M059J (cell line): ENCODE measurements at regions not wholly inside any gene's neighbourhood (a gene's known extent, or its start where the extent isn't known, plus 50 kb on each side); places are given as distances from the start of the nearest gene placed in this dataset.
A peak's percentile ranks its signal among the peaks of the same experiment; 100 is the strongest.

Experiments used
- DNase-seq: peaks from one replicate; pipeline ENCODE4 v3.0.0-alpha.2; 2012; ENCODE audit warnings: low read depth

GRCh38 chr3:11917051-11917450 is 70.4 kb upstream of the TAMM41 start:
- DNase-seq, result no peak

GRCh38 chr3:11919390-11919789 is 72.7 kb upstream of the TAMM41 start:
- DNase-seq, result no peak

- DNase-seq, result no peak
Observed at GRCh38 chr3:11924518-11924917, 77.8 kb upstream of the TAMM41 start.

- DNase-seq, result no peak
Observed at GRCh38 chr3:11928381-11928780, 75.8 kb upstream of the SYN2 start.

- no peak for DNase-seq
Observed at GRCh38 chr3:11929531-11929930, 74.7 kb upstream of the SYN2 start.

- no peak for DNase-seq
Observed at GRCh38 chr3:11930084-11930483, 74.1 kb upstream of the SYN2 start.

- DNase-seq, result no peak
Observed at GRCh38 chr3:11932636-11933035, 71.6 kb upstream of the SYN2 start.

GRCh38 chr3:11933529-11933928 is 70.7 kb upstream of the SYN2 start:
- DNase-seq, result no peak

GRCh38 chr3:11944052-11944673 is 60.0 kb upstream of the SYN2 start:
- DNase-seq, result peak; percentile 9

- no peak for DNase-seq
Observed at GRCh38 chr3:11948331-11948730, 55.9 kb upstream of the SYN2 start.

GRCh38 chr3:11948866-11949265 is 55.3 kb upstream of the SYN2 start:
- DNase-seq, result no peak

GRCh38 chr3:11949351-11949750 is 54.8 kb upstream of the SYN2 start:
- no peak for DNase-seq

- DNase-seq, result no peak
Observed at GRCh38 chr3:11950576-11950975, 53.6 kb upstream of the SYN2 start.

GRCh38 chr3:11953350-11953749 is 50.8 kb upstream of the SYN2 start:
- DNase-seq, result no peak

- no peak for DNase-seq
Observed at GRCh38 chr3:11953778-11954177, 50.4 kb upstream of the SYN2 start.

GRCh38 chr3:11954312-11954934 is 49.8 kb upstream of the SYN2 start:
- no peak for DNase-seq
